HG02852 (cell line): ENCODE measurements at regions not wholly inside any gene's neighbourhood (a gene's known extent, or its start where the extent isn't known, plus 50 kb on each side); places are given as distances from the start of the nearest gene placed in this dataset.
"Not testable (repeated sequence)": the region's sequence is repeated elsewhere in the genome, so short reads cannot be mapped to it uniquely, and the experiment has no call there.

Source experiments
- ATAC-seq: cut with Tn5 transposase; IDR thresholded peaks from one replicate; pipeline ENCODE4 v1.9.1; 2021; ENCODE audit warnings: mild to moderate bottlenecking, moderate library complexity; ENCODE audit not compliant: unreplicated experiment

DNA sequence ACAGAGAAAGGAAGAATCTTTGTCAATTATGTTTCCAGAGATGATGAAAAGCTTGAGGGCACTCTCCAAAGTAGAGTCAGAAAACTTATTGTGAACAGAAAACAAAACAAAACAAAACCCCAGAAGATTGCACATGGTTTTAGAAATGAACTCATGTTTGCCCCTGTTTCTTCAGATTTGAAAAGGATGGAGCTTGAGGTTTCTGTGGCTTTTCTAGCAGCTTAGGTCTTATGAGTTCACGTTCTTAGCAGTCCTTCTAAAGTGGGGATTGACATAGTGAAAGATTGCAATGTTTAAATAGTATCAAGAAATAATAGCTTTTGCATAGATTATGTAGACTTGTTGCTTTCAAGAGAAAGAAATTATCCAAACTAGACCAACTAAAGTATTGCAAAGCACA, 421.8 kb downstream of the GBA3 start:
- no peak for ATAC-seq

DNA sequence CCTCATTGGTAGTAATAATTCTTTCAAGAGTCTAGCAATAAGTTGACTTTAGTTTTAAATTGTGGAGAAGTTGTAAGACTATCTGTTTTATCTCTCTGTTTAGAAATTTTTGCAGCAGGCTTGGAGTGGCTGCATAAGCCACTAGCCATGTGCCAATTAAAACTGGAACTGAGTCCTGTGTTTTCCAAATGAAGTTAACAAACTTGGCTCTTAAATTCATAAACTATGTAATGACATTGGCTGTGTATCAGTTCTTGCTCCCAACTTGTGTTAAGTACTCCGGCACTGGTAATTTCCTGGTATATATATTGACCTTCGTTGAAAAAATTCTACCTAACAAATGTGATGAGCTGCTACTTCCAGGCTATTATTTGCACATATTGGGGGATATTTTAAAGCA, 420.4 kb downstream of the GBA3 start:
- no peak for ATAC-seq

- ATAC-seq: no peak
Observed at GRCh38 chr4:23106516-23106915, 413.8 kb downstream of the GBA3 start.

- no peak for ATAC-seq
Observed at GRCh38 chr4:23105759-23106370, 413.1 kb downstream of the GBA3 start.

- no peak for ATAC-seq
Observed at GRCh38 chr4:23097251-23097650, 404.5 kb downstream of the GBA3 start.

DNA sequence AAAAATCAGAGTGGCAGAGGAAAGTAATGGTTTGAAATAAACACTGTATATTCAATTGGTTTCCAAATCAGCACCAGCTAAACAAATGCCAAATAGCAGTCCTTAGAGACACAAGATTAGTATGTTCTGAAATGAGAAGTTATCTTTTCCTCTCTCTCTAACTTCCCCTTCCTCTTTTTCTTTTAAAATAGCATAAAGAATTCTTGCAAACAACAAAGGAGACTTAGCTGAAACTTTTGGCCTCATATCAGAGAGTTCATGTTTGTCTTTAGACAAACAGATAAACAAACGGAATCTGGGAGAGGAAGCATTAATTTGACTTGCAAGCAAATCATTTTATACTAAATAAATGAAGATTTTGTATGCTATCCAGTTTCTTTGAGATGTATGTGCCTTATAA, 399.0 kb downstream of the GBA3 start:
- no peak for ATAC-seq

GRCh38 chr4:23085249-23085568, 392.5 kb downstream of the GBA3 start:
- no peak for ATAC-seq

- ATAC-seq: no peak
Observed at GRCh38 chr4:23084559-23085248, 392.0 kb downstream of the GBA3 start.

- no peak for ATAC-seq
Observed at GRCh38 chr4:23083391-23083790, 390.7 kb downstream of the GBA3 start.

DNA sequence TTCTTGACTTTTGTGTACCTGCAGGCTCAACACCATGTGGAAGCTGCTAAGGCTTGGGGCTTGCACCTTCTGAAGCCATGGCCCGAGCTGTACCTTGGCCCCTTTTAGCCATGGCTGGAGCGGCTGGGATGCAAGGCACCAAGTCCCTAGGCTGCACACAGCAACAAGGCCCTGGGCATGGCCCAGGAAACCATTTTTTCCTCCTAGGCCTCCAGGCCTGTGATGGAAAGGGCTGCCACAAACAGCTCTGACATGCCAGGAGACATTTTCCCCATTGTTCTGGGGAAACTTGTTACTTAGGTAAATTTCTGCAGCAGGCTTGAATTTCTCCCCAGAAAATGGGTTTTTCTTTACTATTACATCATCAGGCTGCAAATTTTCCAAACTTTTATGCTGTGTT, 387.4 kb downstream of the GBA3 start:
- ATAC-seq: not testable (repeated sequence)

DNA sequence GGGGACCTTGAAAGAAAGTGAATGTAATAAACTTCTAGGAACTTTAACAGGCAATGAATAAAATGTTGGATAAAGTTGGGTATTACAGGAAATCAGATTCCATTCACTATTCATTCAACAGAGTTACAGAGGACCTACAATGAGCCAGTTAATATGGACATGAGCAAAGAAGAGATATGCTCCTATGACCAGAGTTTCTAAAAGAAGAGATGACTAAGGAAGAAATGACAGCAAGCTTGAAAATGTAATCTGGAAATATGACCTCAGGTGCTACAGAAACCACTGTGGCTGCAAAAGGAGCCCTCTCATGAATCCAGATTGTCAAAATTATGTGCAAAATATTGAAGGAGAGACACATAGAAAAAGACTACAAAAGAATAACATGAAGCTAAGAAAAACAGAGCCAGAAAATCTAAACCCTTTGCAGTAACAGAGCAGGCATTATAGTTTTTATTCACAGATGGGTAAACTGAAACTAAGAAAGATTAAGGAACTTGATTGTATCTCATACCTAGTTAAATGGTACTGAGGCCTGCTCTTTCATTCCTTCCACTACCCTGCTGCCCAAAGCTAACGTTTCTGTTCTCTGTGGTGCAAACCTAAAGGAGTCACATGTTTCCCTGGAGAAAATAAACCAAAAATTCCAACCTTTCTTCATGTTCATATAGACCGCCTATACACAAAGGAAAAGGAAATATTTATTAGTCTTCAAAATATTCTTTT, 378.3 kb downstream of the GBA3 start:
- no peak for ATAC-seq

GRCh38 chr4:23068756-23069155, 376.0 kb downstream of the GBA3 start:
- ATAC-seq: no peak

GRCh38 chr4:23068287-23068686, 375.6 kb downstream of the GBA3 start:
- no peak for ATAC-seq

GRCh38 chr4:23062188-23062587, 369.5 kb downstream of the GBA3 start:
- no peak for ATAC-seq

GRCh38 chr4:23061431-23061830, 368.7 kb downstream of the GBA3 start:
- ATAC-seq: no peak

DNA sequence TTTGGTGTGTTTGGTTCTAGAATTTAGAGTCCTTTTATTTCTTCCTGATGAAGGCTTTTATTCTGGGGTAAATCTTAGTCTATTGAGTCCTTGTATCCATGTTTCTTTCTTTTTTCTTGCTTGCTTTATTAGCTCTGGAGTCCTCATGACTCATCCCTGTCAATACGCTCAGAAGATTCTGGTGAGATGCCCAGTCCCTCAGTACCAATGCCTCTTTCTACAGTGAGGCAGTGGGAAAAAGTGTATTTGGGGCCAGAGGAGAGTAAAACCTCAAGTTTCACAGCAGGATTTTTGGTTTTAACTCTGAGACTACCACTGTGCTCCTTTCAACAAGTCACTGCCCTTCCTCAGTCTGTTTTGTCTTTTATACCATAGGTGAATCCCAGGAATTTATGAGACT, 368.0 kb downstream of the GBA3 start:
- ATAC-seq: no peak

- no peak for ATAC-seq
Observed at GRCh38 chr4:23058165-23058776, 365.5 kb downstream of the GBA3 start.

GRCh38 chr4:23041501-23041900, 348.8 kb downstream of the GBA3 start:
- ATAC-seq: no peak

DNA sequence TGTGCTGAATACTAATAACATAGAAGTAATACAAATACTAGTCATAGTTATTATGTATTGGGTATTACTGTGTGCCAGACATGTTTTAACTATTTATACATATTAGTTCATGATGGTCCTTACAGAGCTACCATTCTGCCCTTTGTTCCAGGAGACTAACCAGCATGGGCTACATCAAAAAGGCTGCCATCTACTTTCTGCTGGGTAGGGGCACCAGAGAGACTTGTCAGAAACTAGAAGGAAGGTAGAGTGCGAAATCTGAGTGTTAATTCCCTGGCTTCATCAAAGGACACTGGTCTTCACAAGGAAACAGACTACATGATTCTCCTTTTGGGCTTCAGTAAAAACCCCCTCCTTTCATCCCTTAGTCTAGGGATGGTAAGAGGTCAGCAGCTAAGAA, 347.8 kb downstream of the GBA3 start:
- ATAC-seq: no peak

DNA sequence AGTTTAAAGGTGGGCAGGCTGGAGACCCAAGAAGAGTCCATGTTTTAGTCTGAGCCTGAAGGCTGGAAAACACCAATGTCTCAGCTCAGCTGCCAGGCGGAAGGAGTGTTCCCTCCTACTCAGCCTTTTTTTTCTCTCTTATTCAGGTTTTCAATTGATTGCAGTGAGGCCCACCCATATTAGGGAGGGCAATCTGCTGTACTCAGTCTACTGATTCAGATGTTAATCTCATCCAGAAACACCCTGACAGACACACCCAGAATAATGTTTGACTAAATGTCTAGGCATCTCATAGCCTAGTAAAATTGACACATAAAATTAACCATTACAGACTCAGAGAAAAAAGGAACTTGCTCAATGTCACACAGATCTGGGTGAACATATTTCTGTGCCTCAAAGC, 347.1 kb downstream of the GBA3 start:
- ATAC-seq: no peak

DNA sequence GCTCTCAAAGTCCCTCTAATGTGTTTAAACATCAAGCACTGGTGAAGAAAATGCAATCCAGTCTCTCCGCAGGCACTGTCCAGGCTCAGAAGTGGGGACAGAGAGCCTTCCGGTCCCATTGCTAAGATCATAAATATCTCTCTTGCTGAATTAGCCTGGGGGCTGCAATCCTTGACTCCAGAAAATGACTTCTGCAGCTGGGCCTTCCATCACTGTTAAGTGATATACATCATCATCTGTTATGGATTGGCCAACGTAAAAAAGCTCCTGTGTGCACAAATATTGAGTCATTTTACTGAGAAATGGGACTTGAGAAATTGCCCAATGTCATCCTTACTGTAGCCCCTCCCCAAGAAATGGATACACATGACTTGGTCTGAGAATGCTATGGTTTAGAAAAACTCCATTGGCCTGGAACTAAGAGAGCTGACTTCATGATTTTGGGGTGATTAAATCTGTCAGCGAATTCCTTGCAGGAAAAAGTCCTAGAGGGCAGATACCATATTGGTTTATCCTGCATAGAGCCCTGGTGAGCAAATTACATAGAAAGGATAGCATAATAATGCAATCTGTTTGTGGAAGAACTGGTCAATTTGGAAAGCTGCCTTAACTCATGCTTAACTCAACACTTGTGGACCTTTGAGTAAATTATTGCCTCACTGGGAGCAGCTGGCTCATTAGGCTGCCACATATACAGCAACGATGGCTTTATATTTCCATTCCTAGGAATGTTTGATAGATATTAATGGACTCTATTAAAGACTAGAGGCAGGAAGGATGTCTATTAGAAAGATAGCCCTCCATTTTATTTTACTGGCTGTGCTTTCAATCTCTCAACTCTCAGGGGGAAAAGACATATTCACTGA, 346.1 kb downstream of the GBA3 start:
- ATAC-seq: no peak
